ENCODE measurements at regions not wholly inside any gene's neighbourhood (a gene's known extent, or its start where the extent isn't known, plus 50 kb on each side); places are given as distances from the start of the nearest gene placed in this dataset.
"Not testable (repeated sequence)": the region's sequence is repeated elsewhere in the genome, so short reads cannot be mapped to it uniquely, and the experiment has no call there.

DNA sequence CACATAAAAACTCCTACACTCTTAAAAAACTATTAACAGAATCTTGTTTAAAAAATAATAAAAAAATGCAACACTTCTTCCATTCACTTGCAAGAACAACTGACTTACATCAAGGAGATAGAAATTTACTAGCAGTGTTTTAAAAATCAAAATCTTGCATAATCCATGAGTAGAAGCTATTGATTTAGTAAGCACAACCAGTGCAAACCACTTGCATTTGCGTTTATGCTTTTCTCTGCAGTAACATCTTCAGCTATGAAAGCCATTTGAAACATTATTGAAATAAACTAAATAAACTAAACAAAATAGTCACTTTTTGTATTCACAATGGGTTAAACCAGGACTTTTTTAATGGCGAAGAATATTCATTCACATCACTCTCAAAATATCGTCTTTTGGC lies 389.2 kb upstream of the EMCN start:
- no peak for DNase-seq

DNA sequence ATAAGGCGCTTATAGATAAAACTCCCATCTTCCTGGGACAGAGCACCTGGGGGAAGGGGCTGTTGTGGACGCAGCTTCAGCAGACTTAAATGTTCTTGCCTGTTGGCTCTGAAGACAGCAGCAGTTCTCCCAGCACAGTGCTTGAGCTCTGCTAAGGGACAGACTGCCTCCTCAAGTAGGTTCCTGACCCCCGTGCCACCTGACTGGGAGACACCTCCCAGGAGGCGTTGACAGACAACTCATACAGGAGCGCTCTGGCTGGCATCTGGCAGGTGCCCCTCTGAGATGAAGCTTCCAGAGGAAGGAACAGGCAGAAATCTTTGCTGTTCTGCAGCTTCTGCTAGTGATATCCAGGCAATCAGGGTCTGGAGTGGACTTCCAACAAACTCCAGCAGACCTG lies 383.1 kb upstream of the EMCN start:
- DNase-seq: not testable (repeated sequence)

DNA sequence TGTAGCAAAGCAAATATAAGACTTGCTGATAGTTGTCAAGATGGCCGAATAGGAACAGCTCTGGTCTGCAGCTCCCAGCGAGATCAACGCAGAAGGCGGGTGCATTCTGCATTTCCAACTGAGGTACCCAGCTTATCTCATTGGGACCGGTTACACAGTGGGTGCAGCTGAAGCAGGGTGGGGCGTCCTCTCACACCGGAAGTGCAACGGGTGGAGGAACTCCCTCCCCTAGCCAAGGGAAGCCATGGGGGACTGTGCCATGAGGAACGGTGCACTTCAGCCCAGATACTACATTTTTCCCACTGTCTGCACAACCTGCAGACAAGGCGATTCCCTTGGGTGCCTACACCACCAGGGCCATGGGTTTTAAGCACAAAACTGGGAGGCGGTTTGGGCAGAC lies 382.3 kb upstream of the EMCN start:
- no peak for DNase-seq

DNA sequence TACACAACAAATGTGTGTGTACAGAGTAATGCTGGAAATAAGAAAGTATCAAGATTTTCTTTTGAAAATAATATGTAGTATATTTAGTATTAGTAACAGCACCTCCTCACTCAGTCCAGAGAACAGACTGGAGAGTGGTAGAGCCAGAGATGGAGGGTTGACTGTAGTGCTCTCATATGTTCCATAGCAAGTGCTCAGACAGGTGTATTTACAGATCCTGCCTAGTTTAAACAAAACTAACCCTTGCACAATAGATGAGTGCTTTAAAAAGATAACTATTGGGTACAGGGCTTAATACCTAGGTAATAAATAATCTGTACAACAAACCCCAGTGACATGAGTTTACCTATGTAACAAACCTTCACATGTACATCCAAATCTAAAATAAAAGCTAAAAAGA lies 381.0 kb upstream of the EMCN start:
- no peak for DNase-seq

DNA sequence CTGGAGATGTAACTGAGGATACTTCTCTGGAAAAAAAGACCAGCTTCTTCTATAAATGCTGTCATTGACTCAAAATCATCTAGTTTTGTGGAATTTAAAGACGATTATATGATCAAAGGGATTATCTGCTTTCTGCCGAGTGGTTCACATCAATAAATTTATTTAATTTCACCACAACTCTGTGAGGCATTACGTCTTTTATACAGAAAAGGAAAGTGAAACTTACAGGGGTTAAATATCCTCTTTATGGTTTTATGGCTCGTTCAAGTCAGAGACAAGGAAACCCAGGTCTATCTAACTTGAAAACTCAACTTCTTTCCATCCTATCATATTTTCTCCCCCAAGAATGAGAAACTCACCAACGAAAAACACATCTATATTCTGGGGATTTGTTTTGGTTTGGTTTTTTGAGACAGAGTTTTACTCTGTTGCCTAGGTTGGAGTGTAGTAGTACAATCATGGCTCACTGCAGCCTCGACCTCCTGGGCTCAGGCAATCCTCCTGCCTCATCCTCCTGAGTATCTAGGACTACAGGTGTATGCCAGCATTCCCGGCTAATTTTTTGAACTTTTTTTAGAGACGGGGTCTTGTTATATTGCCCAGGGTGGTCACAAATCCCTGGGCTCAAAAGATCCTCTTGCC lies 377.9 kb upstream of the EMCN start:
- no peak for DNase-seq

DNA sequence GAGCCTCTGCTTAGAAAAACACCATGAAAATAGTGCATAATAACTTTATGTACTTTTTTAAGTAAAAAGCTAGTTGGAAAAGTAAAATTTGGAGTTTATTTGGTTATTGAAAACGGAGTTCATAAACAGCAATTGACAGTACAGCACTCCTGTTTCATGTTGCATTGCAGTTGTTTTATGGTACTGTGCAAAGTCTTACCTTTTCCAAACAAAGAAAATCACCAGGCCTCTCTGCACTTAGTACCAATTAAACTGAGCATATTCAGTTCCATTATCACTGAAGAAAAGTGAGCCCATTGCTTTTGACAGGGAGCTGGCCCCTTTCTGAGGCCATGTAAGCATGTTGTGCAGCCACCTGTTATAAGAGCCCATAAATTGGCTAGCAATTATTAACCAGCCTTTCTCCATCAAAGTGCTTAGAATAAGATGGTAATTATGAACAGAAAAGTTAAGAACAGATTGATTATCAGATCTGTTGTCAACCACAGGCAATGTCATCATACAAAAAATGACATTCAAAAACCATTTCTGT lies 376.6 kb upstream of the EMCN start:
- no peak for DNase-seq

DNA sequence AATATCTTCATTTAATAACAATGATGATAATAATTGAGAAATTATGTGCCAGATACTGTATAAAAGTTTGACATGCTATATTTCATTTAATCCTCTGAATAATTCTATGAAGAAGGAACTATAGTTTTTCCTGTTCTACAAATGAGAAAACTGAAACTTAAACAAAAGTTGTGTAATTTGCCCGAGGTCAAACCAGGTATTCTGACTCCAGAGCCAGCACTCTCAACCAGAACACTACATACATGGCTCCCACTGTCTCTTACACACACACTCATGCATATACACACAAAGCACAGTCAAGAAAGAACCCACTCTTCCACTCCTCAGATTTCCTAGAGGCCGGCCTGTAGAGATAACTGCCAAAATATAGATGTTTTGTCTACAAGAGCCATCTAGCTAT lies 374.0 kb upstream of the EMCN start:
- no peak for DNase-seq

DNA sequence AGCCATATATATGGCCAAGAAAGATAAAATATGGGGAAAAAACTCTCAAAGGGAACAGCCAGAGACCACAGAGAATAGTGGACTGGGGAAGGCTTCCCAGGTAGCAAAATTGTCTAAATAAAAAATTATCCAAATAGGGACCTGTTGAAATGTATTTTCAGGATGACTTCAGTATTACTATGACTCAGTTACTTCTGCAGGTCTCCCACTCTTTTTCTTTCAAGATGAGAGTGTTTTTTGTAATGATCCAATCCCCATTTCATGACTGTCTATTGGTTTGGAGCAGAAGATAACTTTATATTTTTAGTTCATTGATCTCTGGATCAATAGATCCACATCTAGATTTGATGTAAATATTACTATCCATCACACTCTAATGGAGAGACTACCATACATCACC lies 372.1 kb upstream of the EMCN start:
- no peak for DNase-seq

DNA sequence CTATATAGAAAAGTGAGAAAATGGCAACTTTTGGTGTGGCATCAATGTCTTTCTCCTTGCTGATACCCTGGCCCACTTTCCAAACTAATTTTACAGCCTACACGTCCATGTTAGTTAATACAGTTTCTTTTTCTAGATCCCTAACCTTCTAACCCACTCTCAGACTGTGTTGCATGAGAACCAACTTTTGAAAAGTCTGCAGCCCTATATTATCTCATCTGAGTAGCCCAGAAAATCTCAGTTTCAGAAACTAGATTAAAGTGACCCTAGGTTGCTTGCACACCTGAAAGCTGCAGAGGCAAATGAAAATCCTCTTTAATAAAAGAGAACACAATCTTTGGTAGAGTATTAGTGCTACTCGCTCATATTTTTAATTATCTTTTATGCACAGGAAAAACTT lies 371.6 kb upstream of the EMCN start:
- DNase-seq: no peak

DNA sequence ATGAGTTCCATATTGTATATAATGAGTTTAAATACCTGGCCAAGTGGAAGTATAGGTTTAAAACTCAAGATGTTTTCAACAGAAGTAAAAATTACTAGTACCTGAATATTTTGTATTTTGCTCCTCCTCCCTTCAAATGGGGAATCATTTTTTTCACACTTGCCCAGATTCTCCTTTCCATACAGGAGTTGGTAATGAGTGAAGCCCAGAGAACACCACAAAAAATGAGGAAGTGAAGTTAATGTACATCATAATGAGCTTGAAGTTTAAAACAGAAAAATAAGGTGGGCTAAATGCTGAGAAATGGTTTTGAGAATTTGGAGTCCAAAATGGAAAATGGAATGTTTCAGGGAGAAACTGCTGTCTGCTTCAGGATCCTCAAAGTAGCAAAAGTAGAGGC lies 364.8 kb upstream of the EMCN start:
- DNase-seq: no peak

DNA sequence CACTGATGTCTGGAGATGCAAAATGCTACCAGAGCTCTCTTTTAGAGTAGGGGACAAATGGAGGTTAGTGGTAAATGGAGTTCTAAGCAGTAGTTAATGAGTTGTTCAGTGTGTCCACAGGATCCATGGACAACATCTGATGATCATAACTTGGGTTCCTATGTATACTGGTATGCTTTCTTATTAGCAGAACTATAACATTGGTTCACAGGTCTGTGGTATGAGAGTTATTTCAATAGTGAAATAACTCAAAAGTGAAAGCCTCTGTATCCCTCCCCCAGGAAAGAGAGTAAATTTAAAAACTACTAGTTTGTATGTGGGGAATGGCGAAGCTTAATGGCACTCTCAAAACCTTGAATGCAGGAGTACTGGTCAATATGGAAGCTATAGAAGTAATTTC lies 363.5 kb upstream of the EMCN start:
- no peak for DNase-seq

DNA sequence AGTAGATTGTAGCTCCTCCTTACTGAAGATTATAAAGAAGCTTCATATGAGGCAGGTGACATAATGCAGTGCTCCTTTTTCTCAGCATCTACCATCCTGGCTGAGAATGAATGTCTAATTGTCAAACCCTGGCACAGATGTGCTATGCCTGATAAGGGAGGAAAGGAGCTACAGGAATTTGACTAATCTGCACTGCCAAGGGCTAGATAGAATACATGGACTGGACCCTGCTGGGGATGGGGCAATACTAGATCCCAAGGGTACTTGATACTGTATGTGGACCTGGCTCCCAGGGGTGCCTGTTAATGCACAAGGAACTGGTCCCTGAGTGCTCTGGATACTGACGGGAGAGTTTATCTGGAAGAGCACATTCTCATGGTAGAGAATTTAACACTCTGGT lies 362.2 kb upstream of the EMCN start:
- DNase-seq: no peak

DNA sequence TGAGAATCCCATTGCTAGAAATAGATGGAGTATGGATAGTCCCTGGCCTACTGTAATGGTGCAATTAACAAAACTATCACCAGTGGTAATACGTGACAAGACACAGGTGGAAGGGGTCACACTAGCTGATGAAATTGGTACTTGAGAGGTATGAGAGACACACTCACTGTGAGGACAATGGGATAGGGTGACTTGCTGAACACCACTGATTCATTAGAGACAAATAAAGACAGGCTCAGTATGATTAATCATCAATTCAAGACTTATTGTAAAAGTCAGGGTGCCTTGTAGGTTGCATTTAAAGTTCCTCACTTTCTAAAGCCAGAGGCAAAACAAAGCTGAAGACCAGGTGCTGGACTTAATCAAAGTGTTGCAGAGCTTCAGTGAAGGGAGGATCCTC lies 361.6 kb upstream of the EMCN start:
- no peak for DNase-seq

DNA sequence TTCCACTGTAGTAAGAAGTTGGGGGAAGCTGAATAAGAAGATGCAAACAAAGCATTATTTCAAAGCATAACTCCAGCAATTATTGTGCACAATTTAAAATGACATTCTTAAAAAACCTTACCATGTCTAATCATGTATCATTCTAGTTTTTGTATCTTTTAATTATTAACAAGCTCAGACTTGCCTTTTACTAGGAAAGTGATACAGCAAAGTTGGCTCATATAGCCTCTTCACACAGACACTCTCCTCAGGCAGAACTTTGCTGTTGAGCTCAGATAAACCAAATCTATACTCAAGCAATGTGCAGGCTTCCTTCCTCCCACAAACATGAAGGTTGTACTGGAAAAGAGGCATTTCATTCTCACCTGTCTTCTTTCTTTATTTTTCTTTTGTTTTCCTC lies 358.7 kb upstream of the EMCN start:
- no peak for DNase-seq

DNA sequence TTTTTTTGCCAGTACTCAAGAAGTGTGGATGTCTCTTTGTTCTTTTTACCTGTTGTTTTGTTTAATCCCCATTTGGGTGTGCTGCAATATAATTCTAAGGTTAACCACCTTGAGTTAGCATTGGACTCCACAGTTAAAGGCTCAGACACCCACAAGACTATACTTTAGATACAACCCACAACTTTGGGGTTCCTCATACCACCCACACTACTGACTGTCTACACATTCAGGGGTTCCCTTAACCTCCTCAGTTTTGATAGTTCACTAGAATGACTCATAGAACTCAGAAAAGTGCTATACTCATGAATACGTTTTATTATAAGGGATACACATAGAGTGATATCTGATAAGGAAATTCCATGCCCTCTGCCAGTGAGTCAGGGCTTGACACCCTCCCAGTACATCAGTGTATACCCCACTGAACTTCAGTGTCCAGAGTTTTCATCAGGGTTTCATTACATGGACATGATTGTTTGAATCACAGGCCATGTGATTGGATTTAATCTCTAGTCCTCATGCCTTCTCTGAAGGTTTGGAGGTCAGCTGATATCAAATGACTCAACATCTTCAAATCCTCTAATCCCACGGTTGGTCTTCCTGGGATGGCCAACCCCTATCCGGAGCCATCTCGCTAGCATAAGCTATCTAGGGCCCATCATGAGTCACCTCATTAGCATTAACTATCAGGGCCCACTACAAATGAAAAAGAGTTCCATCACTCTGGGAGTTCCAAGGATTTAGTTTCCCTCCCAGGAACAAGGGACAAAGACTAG lies 357.7 kb upstream of the EMCN start:
- DNase-seq: no peak

DNA sequence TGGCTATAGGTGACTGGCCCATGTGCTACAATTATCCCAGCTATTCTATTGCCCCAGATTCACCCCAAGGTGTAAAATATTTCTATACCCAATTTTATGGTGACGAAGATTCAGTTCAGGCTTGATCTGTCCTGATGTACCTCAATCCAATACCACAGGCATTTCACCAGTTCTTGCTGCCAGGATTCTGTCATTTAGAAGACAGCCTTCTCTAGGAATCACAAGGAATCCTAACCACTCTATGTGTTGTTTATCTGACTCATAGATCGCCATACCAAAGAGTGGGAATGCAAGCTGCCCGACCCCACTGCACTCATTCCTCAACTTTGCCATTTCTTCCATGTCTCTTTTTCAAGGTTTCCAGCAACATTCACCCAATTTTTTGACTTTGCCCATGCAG lies 355.0 kb upstream of the EMCN start:
- DNase-seq: no peak

DNA sequence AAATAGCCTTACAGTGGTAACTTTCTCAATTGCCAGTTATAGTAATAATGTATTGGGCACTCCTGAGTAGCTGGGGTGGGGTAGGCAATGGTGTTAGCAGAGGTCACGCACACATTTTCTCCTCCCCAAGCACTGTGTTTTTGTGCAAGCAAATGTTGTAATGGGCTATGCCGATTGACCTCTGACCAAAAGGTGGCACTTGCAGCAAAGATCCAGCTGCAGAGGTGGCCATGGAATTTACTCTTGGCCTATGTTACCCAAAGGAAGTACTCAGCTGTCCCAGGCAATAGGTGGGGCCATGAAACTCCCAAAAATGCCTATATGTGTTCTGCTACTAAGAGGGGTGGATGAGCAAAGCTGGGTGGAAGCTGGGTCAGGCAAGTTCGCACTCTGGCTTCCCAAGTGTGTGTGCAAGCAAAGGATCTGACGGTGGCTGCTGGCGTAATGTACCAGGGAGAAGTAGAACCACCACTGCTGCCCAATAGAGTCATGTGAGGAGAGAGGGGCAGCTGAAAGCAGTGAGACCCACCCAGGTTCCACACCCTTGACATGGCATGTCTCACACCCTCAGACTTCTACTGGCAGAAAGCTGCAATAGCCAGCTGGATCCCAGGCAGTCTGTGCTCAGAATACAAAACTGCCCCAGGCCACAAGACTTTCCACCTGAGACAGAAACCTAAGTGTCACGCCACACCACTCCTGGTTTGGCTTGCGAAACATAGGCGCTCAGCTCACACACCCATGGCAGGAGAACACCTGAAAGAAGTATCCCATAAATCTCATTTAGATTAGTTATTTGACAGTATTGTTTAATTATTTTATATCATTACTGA lies 353.3 kb upstream of the EMCN start:
- DNase-seq: no peak

DNA sequence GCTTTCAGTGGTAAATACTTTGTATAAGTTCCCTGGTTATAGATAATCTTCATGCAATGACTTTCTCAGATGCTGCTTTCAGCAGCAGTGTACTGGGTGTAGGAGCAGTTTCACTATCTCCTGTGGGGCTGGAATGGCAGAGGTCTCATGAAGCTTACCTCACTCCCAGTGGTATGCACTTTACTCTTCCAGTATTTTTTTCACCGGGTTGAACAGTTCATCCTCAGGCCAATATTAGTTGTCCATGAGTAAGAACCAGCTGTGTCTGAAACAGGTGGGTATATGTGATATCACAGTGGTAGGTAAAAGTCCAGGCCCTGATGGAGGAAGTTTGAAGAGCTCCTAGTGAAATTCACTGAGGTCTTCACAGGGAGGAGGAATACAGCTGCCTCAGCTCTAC lies 351.5 kb upstream of the EMCN start:
- no peak for DNase-seq

DNA sequence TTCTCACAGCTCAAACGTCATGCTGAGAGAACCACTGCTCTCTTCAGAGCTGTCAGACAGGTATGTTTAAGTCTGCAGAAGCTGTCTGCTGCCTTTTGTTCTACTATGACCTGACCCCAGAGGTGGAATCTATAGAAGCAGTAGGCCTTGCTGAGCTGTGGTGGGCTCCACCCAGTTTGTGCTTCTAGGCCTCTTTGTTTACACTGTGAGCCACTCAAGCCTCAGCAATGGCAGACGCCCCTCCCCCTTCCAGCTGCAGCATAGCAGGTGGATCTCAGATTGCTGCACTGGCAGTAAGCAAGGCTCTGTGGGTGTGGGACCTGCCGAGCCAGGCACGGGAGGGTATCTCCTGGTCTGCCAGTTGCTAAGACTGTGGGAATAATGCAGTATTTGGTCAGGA lies 350.5 kb upstream of the EMCN start:
- DNase-seq: not testable (repeated sequence)

DNA sequence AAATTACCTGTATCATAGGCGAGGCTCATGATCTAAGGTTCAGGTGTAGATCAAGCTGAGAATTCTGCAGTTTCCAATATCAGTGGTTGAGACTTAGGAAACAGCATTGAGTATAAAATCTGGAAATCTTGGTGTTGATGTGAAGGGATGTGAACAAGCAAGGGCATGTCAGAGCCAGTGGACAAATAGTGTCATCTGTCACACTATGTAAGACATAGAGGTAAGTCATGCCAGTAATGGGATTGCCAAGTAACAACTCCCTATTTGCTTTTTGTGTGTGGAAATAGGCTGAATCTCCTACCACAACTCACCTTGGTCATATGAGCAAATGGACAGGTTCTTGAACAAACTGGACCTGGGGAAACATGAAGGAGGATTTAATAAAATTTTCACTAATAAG lies 334.5 kb upstream of the EMCN start:
- DNase-seq: no peak

DNA sequence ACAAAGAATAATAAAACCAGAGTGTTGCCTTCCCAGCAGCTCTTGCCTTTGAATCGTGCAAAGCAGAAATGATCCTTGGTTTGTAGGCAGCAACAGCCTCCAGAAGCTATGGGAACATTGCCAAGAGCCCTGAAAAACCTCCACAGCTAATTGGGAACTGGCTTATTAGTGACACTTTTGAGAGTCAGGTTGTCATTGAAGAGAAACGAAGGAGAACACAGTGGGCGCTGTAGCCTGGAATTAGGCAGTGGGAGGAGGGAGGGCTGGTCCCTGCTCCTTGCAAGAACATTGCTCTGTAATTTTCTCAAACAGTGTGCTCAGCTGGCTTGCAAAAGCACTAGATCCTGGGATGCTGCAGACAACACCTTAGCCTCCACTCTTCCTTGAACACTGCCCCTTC lies 331.5 kb upstream of the EMCN start:
- no peak for DNase-seq

DNA sequence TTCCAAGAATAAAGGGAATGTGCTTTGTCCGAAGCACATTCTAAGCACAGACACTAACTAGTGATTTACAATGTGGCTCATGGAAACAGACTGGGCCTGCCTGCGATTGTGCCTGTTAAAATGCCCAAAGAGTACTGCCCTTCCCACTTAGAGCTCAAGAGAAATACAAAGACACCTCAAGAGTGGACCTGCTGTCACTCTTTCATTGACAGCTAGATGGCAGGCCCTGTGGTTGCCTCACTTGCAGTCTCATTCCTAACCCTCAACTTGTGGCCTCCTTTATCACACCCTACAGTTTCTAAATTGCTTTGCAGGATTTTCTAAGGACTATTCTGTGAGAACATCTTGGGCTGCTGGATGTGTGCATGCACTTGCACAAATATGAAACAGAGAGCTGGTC lies 331.0 kb upstream of the EMCN start:
- no peak for DNase-seq

DNA sequence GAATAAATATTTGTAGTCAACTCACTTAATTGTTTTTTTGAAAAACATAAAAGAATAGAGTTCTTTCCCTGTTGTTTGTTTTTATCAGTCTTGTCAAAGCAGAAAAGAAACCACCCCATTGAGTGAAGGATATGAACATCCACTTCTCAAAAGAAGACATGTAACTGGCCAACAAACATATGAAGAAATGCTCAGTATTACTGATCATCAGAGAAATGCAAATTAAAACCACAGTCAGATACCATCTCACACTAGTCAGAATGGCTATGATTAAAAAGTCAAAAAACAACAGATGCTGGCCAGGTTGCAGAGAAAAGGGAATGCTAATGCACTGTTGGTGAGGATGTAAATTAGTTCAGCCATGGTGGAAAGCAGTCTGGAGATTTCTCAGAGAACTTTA lies 326.1 kb upstream of the EMCN start:
- DNase-seq: no peak

Data from right lung (tissue), 2 donors.